ENCODE measurements at regions not wholly inside any gene's neighbourhood (a gene's known extent, or its start where the extent isn't known, plus 50 kb on each side); places are given as distances from the start of the nearest gene placed in this dataset.

DNA sequence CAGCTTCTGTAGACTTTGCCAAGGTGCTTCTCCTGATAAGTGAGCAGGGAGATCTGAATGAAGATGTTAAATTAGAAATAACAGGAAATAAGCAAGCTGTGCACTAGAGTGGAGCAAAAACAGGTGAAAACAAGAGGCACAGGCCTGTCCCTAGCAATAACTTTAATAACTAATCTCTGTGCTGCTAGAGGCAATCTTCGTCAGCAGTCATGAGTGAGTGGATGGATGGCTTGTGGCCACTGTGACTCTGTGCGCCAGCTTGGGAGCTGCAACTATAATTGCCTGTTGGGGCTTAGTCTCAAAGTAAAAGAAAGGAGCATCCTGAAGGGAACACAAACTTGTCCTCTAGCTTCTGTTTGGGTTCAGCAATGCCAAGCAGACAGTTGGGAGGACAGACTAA is 240.3 kb downstream of the HHIPL2 start:
- no peak for DNase-seq
- Mint-ChIP-seq H3K27me3 (ENCODE audit: low read depth) (no peaks in the 10 kb centered on the region), H3K9me3 (no peaks in the 10 kb centered on the region), H3K4me1 (ENCODE audit: low read depth) (peaks cover 9% of the 10 kb centered on the region), H3K36me3 (ENCODE audit: low read depth) (no peaks in the 10 kb centered on the region), H3K4me3 (no peak overlapping the region), H3K27ac (no peak overlapping the region)
- intact Hi-C loops (cut with micrococcal nuclease), result no loop called here
- CTCF ChIA-PET, result no interaction called here

DNA sequence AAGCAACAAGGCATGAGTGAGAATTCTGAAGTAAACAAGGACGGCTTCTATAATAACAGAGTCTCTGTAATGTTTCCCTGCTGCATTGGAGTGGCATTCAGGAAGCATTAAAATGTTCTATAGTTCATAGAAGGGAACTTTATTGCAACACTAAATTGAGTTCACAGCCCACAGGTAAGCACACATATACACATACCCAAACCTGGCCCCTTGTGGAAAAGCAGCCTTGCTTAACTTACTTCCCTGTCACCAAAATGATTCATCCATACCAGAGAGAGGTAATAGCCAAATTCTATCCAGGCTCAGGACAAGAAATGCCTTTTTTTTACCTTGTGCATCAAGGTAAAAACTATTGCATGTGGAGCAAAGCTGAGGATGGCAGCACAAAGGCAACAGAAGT is 241.4 kb downstream of the HHIPL2 start:
- H3K36me3 Mint-ChIP-seq (ENCODE audit: low read depth), result no peaks in the 10 kb centered on the region
- no peak overlapping the region for H3K27ac Mint-ChIP-seq
- no peaks in the 10 kb centered on the region for H3K9me3 Mint-ChIP-seq
- CTCF ChIA-PET, result no interaction called here
- H3K4me1 Mint-ChIP-seq (ENCODE audit: low read depth), result peaks cover 9% of the 10 kb centered on the region
- H3K4me3 Mint-ChIP-seq, result no peak overlapping the region
- intact Hi-C loops (cut with micrococcal nuclease), result no loop called here
- H3K27me3 Mint-ChIP-seq (ENCODE audit: low read depth), result no peaks in the 10 kb centered on the region
- DNase-seq, result no peak

DNA sequence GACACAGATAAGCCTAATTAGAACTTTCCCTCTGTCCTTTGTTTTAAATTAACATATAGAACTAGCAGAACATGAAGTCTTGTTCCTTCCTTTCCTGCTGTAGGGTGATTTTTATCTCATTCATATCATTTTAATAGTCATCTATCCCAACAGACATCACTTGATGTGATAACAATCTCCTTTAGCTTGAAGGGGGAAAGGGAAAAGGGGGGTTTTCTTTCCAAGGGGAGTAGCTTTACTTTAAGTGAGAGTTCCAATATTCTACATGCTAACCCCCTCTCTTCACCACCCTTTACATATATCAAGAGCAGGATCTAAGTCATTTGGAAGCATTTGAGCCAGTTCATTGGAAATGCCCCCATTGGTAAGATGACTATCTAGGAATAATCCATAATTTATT is 241.9 kb downstream of the HHIPL2 start:
- no peak overlapping the region for H3K27ac Mint-ChIP-seq
- CTCF ChIA-PET, result no interaction called here
- H3K4me3 Mint-ChIP-seq, result no peak overlapping the region
- intact Hi-C loops (cut with micrococcal nuclease), result no loop called here
- H3K4me1 Mint-ChIP-seq (ENCODE audit: low read depth), result peaks cover 9% of the 10 kb centered on the region
- no peak for DNase-seq
- no peaks in the 10 kb centered on the region for H3K27me3 Mint-ChIP-seq (ENCODE audit: low read depth)
- H3K36me3 Mint-ChIP-seq (ENCODE audit: low read depth), result no peaks in the 10 kb centered on the region
- H3K9me3 Mint-ChIP-seq, result no peaks in the 10 kb centered on the region

DNA sequence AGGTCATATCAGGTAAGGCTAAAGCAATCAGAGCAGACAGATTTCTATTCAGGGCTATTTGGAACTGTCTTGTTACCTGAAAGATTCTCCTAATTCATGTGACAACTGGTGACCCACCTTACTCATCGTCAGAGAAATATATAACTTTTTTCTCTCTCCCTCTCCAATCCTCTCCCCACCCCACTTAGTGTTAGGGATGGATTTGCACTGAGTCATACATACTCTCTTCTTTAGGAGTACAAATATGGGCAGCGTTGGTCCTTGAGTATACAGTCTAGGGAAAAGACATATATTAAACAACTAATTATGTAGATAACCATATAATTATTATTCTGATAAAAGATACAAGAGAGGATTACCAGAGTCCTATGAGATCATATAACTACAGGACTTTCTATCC is 246.3 kb downstream of the HHIPL2 start:
- intact Hi-C loops (cut with micrococcal nuclease), result no loop called here
- Mint-ChIP-seq H3K27ac (no peak overlapping the region), H3K9me3 (peaks cover 10% of the 10 kb centered on the region), H3K36me3 (ENCODE audit: low read depth) (no peaks in the 10 kb centered on the region), H3K4me1 (ENCODE audit: low read depth) (peaks cover 16% of the 10 kb centered on the region), H3K27me3 (ENCODE audit: low read depth) (no peaks in the 10 kb centered on the region), H3K4me3 (no peak overlapping the region)
- CTCF ChIA-PET, result no interaction called here
- no peak for DNase-seq

DNA sequence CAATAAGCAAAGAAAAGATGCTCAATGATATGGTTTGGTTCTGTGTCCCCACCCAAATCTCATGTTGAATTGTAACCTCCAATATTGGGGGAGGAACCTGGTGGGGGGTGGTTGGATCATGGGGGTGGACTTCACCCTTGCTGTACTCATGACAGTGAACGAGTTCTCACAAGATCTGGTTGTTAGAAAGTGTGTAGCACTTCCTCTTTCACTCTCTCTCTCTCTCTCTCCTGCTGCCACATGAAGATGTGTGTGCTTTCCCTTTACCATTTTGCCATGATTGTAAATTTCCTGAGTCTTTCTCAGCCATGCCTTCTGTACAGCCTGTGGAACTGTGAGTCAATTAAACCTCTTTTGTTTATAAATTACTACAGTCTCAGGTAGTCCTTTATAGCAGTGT is 248.4 kb downstream of the HHIPL2 start:
- Mint-ChIP-seq H3K36me3 (ENCODE audit: low read depth) (peaks cover 3% of the 10 kb centered on the region), H3K27me3 (ENCODE audit: low read depth) (no peaks in the 10 kb centered on the region), H3K4me1 (ENCODE audit: low read depth) (peaks cover 16% of the 10 kb centered on the region), H3K4me3 (no peak overlapping the region), H3K27ac (no peak overlapping the region), H3K9me3 (peaks cover 16% of the 10 kb centered on the region)
- no peak for DNase-seq
- intact Hi-C loops (cut with micrococcal nuclease), result no loop called here
- CTCF ChIA-PET, result no interaction called here

DNA sequence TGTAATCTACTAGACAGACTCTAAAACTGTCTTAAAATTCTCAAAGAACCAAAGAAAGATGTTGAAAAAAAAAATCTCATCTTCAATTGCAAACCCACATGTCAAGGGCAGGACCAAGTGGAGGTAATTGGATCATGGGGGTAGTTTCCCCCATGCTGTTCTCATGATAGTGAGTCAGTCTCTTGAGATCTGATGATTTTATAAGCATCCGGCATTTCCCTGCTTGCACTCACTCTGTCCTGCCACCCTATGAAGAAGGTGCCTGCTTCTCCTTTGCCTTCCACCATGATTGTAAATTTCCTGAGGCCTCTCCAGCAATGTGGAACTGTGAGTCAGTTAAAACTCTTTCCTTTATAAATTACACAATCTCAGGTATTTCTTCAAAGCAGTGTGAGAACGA is 257.0 kb downstream of the HHIPL2 start:
- Mint-ChIP-seq H3K4me3 (no peak overlapping the region), H3K9me3 (peaks cover 6% of the 10 kb centered on the region), H3K27me3 (ENCODE audit: low read depth) (no peaks in the 10 kb centered on the region), H3K36me3 (ENCODE audit: low read depth) (peaks cover 3% of the 10 kb centered on the region), H3K4me1 (ENCODE audit: low read depth) (no peaks in the 10 kb centered on the region), H3K27ac (no peak overlapping the region)
- DNase-seq, result no peak
- CTCF ChIA-PET, result no interaction called here
- intact Hi-C loops (cut with micrococcal nuclease), result no loop called here

DNA sequence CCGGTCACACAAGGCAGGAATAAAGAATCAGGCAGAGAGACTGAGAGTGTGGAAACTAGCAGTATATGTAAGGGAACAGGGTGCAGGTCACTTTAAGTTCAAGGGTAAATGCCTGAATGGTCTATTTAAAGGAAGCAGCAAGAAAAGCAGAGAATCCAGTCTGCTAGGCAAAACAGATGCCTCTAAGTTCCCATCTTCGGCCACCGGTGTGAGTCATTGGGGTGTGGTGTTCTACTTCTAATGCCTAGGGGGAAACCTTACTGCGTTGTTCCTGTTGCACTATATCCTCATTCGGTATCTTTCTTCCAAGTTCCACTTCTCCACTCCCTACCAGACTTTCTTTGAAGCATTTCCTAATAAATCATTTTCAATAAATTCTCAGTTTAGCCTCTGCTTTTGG is 259.9 kb downstream of the HHIPL2 start:
- intact Hi-C loops (cut with micrococcal nuclease), result no loop called here
- no peaks in the 10 kb centered on the region for H3K9me3 Mint-ChIP-seq
- CTCF ChIA-PET, result no interaction called here
- no peaks in the 10 kb centered on the region for H3K27me3 Mint-ChIP-seq (ENCODE audit: low read depth)
- DNase-seq, result no peak
- H3K4me3 Mint-ChIP-seq, result no peak overlapping the region
- no peaks in the 10 kb centered on the region for H3K4me1 Mint-ChIP-seq (ENCODE audit: low read depth)
- no peaks in the 10 kb centered on the region for H3K36me3 Mint-ChIP-seq (ENCODE audit: low read depth)
- H3K27ac Mint-ChIP-seq, result no peak overlapping the region

DNA sequence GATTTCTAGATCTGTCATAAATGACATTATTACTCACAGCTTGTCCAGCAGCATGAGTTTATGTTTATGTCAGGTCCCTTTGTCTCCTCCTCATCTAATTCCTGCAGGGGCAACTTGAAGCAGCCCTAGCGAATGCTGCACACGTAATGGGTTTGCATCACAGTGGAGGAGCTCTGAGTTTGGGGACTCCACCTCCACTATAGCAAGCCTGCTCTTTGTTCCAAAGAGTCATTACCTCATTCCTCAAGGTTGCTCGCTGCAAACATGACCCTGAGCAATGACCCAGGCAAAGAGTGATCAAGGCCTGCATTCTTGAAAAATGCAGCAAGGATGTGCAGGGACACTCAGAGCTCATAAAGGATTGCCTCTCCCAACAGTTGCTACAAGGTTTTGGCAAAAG is 261.9 kb downstream of the HHIPL2 start:
- H3K36me3 Mint-ChIP-seq (ENCODE audit: low read depth), result no peaks in the 10 kb centered on the region
- DNase-seq, result no peak
- intact Hi-C loops (cut with micrococcal nuclease), result no loop called here
- H3K4me1 Mint-ChIP-seq (ENCODE audit: low read depth), result no peaks in the 10 kb centered on the region
- H3K27me3 Mint-ChIP-seq (ENCODE audit: low read depth), result no peaks in the 10 kb centered on the region
- no peak overlapping the region for H3K4me3 Mint-ChIP-seq
- CTCF ChIA-PET, result no interaction called here
- no peak overlapping the region for H3K27ac Mint-ChIP-seq
- H3K9me3 Mint-ChIP-seq, result no peaks in the 10 kb centered on the region

DNA sequence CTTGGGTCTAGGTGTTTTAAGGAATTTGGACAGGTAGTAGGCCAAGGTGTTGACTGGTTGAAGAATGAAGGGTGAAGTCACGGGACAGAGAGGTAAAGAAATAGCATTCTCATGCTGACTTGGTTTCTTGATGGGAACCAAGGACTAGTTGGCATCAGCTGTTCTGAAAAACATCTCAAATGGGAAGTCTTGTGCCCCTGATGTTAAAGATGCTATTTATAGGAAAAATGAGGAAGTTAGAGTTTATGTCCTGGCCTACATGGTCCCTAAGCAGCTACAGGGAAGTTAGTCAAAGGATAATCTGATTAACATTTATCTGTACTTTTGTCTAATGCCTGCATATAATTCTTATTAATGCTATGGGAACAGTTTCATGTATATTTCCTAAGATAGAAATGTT is 262.4 kb downstream of the HHIPL2 start:
- Mint-ChIP-seq H3K9me3 (no peaks in the 10 kb centered on the region), H3K4me3 (no peak overlapping the region), H3K27me3 (ENCODE audit: low read depth) (no peaks in the 10 kb centered on the region), H3K4me1 (ENCODE audit: low read depth) (no peaks in the 10 kb centered on the region), H3K27ac (no peak overlapping the region), H3K36me3 (ENCODE audit: low read depth) (no peaks in the 10 kb centered on the region)
- intact Hi-C loops (cut with micrococcal nuclease), result no loop called here
- CTCF ChIA-PET, result no interaction called here
- no peak for DNase-seq

DNA sequence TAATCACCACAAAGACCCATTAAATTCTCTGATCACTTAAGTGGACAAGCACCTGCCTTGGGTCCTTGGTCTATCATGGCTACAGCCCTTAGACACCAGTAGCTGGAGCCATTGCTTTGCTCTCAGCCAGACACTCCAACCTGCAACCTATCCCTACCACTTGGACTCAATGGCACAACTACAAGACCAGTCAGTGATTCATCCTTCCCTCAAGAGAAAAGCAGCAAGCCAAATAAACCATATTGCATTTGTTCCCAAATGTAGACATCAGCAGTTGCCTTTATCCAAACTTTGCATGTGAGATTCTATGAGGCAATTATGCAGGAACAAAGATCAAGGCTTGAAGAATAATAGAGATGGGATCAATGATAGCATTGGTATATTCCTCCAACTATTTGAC is 263.4 kb downstream of the HHIPL2 start:
- DNase-seq, result no peak
- H3K4me3 Mint-ChIP-seq, result no peak overlapping the region
- no peaks in the 10 kb centered on the region for H3K4me1 Mint-ChIP-seq (ENCODE audit: low read depth)
- H3K36me3 Mint-ChIP-seq (ENCODE audit: low read depth), result no peaks in the 10 kb centered on the region
- CTCF ChIA-PET, result no interaction called here
- H3K27ac Mint-ChIP-seq, result no peak overlapping the region
- H3K9me3 Mint-ChIP-seq, result no peaks in the 10 kb centered on the region
- intact Hi-C loops (cut with micrococcal nuclease), result no loop called here
- no peaks in the 10 kb centered on the region for H3K27me3 Mint-ChIP-seq (ENCODE audit: low read depth)

DNA sequence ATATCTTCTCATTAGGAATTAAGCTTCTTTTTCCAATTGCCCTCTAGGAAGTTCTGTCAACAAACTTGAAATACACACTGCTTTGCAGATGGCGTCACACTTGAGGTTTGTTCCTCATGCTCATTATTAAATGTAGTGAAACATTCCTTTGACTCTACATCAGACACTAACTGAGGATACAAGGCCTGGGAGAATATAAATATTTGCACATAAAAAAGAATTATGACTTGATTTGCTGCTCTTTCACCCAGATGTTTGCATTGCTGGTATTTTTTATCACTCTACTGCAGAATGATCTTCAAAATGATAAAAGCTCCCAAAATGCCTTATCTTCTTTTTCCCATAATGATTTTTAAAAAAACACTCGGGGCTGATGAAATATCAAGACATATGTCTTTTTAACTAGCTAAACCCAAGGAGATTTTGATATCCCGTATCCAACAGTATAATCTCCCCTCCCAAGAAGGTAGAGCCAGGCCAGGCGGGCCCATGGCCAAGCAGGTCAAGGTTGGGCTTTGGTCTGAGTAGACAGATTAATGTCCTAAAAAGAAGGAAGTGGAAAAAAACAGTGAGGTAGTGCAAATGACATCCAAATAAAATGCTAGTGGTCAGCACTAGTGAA is 264.6 kb downstream of the HHIPL2 start:
- no peaks in the 10 kb centered on the region for H3K27me3 Mint-ChIP-seq (ENCODE audit: low read depth)
- H3K4me3 Mint-ChIP-seq, result no peak overlapping the region
- no peaks in the 10 kb centered on the region for H3K36me3 Mint-ChIP-seq (ENCODE audit: low read depth)
- no peak overlapping the region for H3K27ac Mint-ChIP-seq
- intact Hi-C loops (cut with micrococcal nuclease), result no loop called here
- CTCF ChIA-PET, result interaction anchor here (0.7 kb wide), 1 partner anchor 34 kb away, joined by 3 read pairs; no protein-coding TSS in a partner anchor
- DNase-seq, result no peak
- H3K4me1 Mint-ChIP-seq (ENCODE audit: low read depth), result no peaks in the 10 kb centered on the region
- H3K9me3 Mint-ChIP-seq, result no peaks in the 10 kb centered on the region

DNA sequence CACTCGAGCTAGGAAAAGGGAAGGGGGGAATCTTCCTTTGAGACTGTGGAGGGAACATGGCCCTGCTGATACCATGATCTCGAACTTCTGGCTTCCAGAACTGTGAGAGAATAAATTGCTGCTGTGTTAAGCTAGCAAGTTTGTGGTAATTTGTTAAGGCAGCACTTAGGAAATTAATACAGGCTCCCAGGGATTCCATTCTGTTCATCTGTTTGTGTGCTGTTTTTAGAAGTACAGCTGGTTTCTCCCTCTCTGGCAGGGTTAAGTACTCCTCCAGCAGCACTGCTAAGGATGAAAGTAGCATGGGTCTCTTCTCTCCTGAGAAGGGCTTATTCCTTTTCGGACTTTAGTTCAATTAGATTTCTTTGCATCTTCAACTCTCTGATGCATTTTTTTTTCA is 268.3 kb downstream of the HHIPL2 start:
- Mint-ChIP-seq H3K4me1 (ENCODE audit: low read depth) (no peaks in the 10 kb centered on the region), H3K36me3 (ENCODE audit: low read depth) (no peaks in the 10 kb centered on the region), H3K9me3 (no peaks in the 10 kb centered on the region), H3K4me3 (no peak overlapping the region), H3K27ac (no peak overlapping the region), H3K27me3 (ENCODE audit: low read depth) (no peaks in the 10 kb centered on the region)
- intact Hi-C loops (cut with micrococcal nuclease), result no loop called here
- CTCF ChIA-PET, result interaction anchor here (0.7 kb wide), 1 partner anchor 177 kb away, joined by 3 read pairs; no protein-coding TSS in a partner anchor
- DNase-seq, result no peak

DNA sequence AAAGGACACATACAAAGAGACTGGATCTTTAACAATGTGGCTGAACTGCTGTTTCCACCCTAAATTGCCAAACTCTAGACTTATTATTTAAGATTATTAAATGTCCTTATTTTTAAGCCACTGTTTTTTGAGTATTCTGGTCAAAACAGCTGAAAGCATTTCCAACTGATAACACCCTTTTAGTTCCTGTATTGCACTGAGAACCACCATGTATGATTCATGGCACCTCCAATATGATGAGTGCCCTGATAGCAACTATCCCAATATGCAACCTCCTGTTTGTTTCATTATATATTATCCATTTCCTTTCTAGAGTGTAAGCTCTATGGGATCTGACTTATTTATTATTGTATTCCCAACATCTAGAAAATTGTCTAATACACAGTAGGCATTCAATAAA is 269.4 kb downstream of the HHIPL2 start:
- H3K36me3 Mint-ChIP-seq (ENCODE audit: low read depth), result no peaks in the 10 kb centered on the region
- H3K27ac Mint-ChIP-seq, result no peak overlapping the region
- H3K4me3 Mint-ChIP-seq, result no peak overlapping the region
- no peaks in the 10 kb centered on the region for H3K27me3 Mint-ChIP-seq (ENCODE audit: low read depth)
- CTCF ChIA-PET, result interaction anchor here (0.6 kb wide), 1 partner anchor 49 kb away, joined by 3 read pairs; no protein-coding TSS in a partner anchor
- intact Hi-C loops (cut with micrococcal nuclease), result no loop called here
- H3K9me3 Mint-ChIP-seq, result no peaks in the 10 kb centered on the region
- no peak for DNase-seq
- no peaks in the 10 kb centered on the region for H3K4me1 Mint-ChIP-seq (ENCODE audit: low read depth)
